T-helper 1 cell (primary cell): ENCODE measurements at regions not wholly inside any gene's neighbourhood (a gene's known extent, or its start where the extent isn't known, plus 50 kb on each side); places are given as distances from the start of the nearest gene placed in this dataset.

Experiments used
- DNase-seq, 5 donors: peaks; one replicate each; pipeline ENCODE4 v3.0.0-alpha.2; 2012 to 2020

DNA sequence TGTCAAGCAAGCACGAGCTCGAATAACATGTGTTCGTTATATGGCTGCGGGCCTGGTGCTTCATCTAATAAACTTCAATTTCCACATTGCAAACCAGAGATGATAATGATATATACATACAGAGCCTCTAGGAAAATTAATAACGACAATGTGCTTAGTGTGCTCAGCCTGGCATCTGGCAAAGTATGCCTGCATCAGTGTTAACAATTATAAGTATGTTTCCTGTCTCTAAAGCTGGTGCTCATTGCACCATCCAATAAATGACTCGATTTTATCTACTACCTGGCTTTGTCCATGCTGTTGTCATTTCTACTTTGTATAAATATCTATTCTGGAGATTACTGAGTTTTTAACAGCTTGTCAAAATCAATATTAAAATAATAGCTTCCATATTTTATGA lies 1402.6 kb downstream of the MRPL39 start:
- no peak for DNase-seq

DNA sequence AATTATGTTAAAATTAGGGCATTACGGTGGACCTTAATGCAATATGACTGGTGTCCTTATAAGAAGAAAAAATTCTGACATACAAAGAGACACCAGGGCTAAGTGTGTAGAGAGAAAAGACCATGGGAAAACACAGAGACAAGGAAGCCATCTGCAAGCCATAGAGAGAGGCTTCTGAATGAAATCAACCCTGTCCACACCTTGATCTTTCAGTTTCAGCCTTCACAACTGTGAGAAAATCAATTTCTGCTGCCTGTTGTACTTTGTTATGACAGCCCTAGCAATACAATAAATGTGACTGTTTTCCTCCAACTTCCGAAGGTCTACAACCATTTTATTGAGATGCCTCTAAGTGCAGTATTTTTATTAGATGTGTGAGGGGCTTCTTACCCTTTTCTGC lies 1407.2 kb downstream of the MRPL39 start:
- DNase-seq, result no peak

GRCh38 chr21:24197923-24198322 lies 1409.4 kb downstream of the MRPL39 start:
- DNase-seq, result no peak

- DNase-seq, result no peak
These were observed 1410.1 kb downstream of the MRPL39 start for GRCh38 chr21:24197132-24197643.

- no peak for DNase-seq
These were observed 1418.8 kb downstream of the MRPL39 start for GRCh38 chr21:24188506-24188905.

GRCh38 chr21:24183077-24183476 lies 1424.2 kb downstream of the MRPL39 start:
- no peak for DNase-seq

- DNase-seq, result no peak
These were observed 1428.2 kb downstream of the MRPL39 start for GRCh38 chr21:24179110-24179509.

DNA sequence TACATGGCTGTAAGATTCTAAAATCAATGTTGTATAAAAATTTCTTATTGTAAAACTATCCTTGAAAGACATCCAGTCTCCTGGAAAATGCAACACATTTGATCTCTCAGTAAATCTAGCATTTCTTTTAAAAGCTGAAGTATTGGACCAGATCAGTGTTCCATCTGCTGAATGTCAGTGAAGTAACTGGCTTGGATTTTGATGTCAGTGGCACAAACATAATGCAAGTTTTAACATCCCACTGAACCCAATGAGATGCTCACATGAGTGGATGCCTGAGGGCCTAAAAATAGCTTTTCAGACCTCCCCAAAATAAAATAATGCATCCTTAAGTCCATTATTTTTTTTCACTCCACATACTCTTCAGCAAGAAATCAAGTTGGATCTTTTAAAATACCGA lies 1432.2 kb downstream of the MRPL39 start:
- no peak for DNase-seq

GRCh38 chr21:24171736-24172135 lies 1435.5 kb downstream of the MRPL39 start:
- DNase-seq, result no peak

DNA sequence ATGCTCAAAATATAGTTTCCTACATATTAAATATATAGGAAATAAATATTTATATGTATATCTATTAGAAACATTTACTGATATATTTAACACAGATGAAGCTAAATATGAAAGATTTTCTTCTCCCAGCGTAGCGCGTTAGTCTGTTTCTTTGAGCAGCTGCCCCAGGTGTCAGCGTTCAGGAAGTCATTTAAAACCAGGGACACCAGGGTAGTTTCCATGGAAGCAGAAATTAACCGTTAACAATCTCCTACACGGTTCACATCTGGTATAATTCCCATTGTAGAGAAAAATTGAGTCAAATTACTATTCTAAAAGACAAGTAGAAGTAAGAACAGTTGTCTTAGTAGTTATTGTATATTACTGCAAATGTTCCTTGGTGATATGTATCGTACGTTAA lies 1443.7 kb downstream of the MRPL39 start:
- DNase-seq, result no peak

DNA sequence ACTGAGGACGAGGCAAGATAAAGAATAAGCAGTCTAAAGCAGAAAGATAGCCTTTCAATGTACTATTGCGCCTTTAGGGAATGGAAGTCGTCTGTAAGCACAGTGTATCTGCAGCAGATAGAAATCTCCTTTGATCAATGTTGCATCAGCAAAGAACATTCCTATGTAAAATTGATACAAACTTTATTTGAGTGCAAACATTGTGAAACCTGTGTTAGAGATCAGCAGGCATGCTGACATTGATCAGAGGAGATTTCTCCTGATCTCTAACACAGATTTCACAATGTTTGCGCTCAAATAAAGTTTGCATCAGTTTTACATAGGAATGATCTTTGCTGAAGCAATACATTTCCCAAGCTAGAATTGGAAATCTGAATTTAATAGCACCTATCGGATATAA lies 1446.8 kb downstream of the MRPL39 start:
- DNase-seq, result no peak

DNA sequence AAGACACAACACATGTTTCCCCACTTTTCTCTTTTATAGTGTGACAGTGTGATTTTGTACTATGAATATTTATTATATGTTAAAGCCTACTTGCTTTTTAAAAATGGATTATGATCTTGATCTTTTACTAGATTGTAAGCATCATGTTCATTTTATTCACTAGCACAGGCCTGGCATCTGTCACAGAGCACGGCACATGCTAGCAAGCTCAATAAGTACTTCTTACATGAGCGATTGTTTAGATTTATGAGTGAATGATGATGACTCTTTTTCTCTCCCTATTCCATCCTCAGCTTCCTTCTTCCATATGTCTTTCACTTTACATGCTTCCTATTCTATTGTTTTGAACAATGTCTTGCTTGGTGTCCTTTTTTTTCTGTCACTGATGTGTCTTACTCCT lies 1454.1 kb downstream of the MRPL39 start:
- no peak for DNase-seq

GRCh38 chr21:24150753-24151152 lies 1456.5 kb downstream of the MRPL39 start:
- no peak for DNase-seq

- no peak for DNase-seq
These were observed 1458.8 kb downstream of the MRPL39 start for GRCh38 chr21:24148461-24148860.

- DNase-seq, result no peak
These were observed 1459.6 kb downstream of the MRPL39 start for GRCh38 chr21:24147674-24148073.

DNA sequence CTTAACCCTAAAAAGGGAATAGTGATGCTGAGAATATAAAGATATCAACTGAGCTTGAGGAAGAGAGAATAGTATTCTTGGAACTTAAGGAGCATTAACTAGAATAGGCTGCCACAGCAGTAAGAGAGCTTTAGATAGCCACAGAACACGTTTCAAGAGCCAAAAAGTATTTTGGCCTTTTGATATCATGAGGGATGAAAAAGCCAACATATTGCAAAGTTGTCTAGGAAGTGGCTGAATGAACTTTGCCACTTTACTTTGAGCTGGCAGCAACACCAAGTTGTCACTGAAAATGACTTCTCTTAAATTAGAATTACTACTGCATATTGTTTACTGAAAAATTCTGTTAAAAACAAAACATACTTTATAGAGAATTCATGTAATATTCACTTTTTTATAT lies 1476.2 kb downstream of the MRPL39 start:
- no peak for DNase-seq

- no peak for DNase-seq
These were observed 1479.6 kb downstream of the MRPL39 start for GRCh38 chr21:24127651-24128050.

GRCh38 chr21:24123785-24124184 lies 1483.5 kb downstream of the MRPL39 start:
- DNase-seq, result no peak

DNA sequence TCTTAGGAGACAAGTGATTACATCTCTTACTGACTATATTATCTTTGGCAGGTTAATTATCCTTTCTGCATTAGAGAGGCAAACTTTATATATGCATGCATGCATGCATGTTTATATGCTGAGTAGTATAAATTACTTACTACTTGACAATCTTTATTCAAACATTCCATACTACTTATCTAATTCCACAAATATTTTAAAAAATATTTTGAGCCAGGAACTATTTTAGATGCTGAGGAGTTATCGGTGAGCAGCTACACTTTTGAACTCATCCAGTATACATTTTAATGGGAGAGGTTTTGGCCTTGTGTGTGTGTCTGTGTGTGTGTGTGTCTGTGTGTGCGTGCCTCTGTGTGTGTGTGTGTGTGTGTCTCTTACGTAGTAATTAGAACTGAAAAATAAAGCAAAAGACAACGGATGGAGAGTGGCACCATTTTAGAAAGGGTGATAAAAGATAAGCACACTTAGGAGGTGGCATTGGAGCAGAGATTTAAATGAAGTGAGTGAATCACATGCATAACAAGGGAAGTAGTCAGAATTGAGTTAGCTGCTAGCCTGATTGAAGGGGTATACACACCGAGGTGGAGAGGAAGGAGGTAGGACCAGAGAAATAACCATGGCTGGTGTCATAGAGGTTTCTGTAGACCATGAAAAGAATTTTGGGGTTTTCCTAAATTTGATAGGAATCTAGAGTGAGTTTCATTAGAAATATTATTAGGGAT lies 1488.4 kb downstream of the MRPL39 start:
- DNase-seq, result no peak

GRCh38 chr21:24115141-24115540 lies 1492.1 kb downstream of the MRPL39 start:
- DNase-seq, result no peak

GRCh38 chr21:24112020-24112419 lies 1495.3 kb downstream of the MRPL39 start:
- no peak for DNase-seq

- DNase-seq, result no peak
These were observed 1496.4 kb downstream of the MRPL39 start for GRCh38 chr21:24110846-24111245.

DNA sequence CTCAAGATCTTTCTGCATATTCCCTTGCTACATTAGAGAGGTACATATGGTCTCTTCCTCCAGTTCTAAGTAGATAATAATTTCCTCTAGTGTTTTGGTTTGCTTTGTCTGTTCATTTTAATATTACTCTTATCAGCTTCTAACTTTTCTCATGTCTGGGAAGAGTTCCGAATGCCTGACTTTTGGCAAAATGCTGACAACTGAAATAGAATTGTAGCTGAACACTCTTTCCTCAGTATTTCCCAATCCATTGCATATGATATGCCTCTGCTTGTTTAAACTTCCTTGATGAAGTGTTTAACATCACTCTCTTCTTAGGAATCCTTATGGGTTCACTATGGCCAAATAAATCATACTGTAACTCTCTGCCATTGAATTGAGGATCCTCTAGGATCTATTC lies 1510.1 kb downstream of the MRPL39 start:
- DNase-seq, result no peak

- DNase-seq, result no peak
These were observed 1510.6 kb downstream of the MRPL39 start for GRCh38 chr21:24096651-24097050.

- DNase-seq, result no peak
These were observed 1514.2 kb downstream of the MRPL39 start for GRCh38 chr21:24093032-24093431.
